GM12878 (cell line): ENCODE measurements at regions not wholly inside any gene's neighbourhood (a gene's known extent, or its start where the extent isn't known, plus 50 kb on each side); places are given as distances from the start of the nearest gene placed in this dataset.

Experiments
- ATAC-seq: fragments of 200-7000 bp; cut with Tn5 transposase; 3 replicates; pipeline ENCODE4 v1.9.1; 2020; ENCODE audit warnings: mild to moderate bottlenecking, moderate library complexity
- BruUV-seq: library from RNA; stranded (reverse); fragments of 400-500 nt; replicated peaks from 2 replicates; lab custom pipeline; 2021; lab: Mats Ljungman, UMichigan
- CTCF ChIA-PET: fragments of 300-600 bp; sonication (Branson Sonifier 250); formaldehyde crosslinking; extraction: SDS; loops from one replicate; lab custom pipeline; 2021; ENCODE audit warnings: inconsistent platforms; lab: Yijun Ruan, JAX
- POLR2A ChIA-PET: fragments of 350-600 bp; formaldehyde crosslinking; extraction: SDS; loops from one replicate; lab custom pipeline; 2021; ENCODE audit warnings: inconsistent platforms; lab: Charles Lee
- RAD21 ChIA-PET: fragments of 300-600 bp; sonication (Branson Sonifier 250); formaldehyde crosslinking; loops from one replicate; lab custom pipeline; 2023; ENCODE audit warnings: antibody characterized with exemption; ENCODE audit not compliant: unreplicated experiment; lab: Charles Lee
- SMC1A ChIA-PET: fragments of 300-600 bp; sonication (Branson Sonifier 250); formaldehyde crosslinking; loops from one replicate; lab custom pipeline; 2023; ENCODE audit not compliant: unreplicated experiment, uncharacterized antibody; lab: Charles Lee
- DNase-seq: peaks from one replicate; pipeline ENCODE4 v3.0.0-alpha.2; 2011; ENCODE audit warnings: low read depth, low spot score
- FAIRE-seq: peaks from 3 replicates; lab custom pipeline; 2011; peaks lifted over from hg19 to GRCh38; lab: Jason Lieb, UNC
- H2AFZ ChIP-seq: 2 replicates; pipeline ENCODE4 v1.6.0; 2011; ENCODE audit warnings: low read depth, low read length, control low read depth; ENCODE audit not compliant: control insufficient read depth
- H3K27ac ChIP-seq: 2 replicates; pipeline ENCODE4 v1.5.1; 2011; ENCODE audit warnings: control low read depth; ENCODE audit not compliant: control insufficient read depth, insufficient read depth
- H3K27me3 ChIP-seq, 2 experiments: replicated peaks in 1 of 2; 2 replicates each; pipeline versions ENCODE4 v1.6.0 to v1.6.1; 2011; ENCODE audit warnings: low read length in 1 of 2; ENCODE audit not compliant: control insufficient read depth in 2 of 2, insufficient read depth in 2 of 2
- H3K36me3 ChIP-seq, 2 experiments: 2 replicates each; pipeline ENCODE4 v1.5.1; 2011; ENCODE audit warnings: low read length in 1 of 2; ENCODE audit not compliant: control insufficient read depth in 2 of 2, insufficient read depth in 2 of 2
- H3K4me1 ChIP-seq: 2 replicates; pipeline ENCODE4 v1.6.1; 2011; ENCODE audit warnings: mild to moderate bottlenecking, low read length, moderate library complexity, mixed read lengths; ENCODE audit not compliant: control insufficient read depth, insufficient read depth
- H3K4me2 ChIP-seq: 2 replicates; pipeline ENCODE4 v1.6.0; 2011; ENCODE audit warnings: control low read depth; ENCODE audit not compliant: control insufficient read depth, insufficient read depth
- H3K4me3 ChIP-seq: fragments of 200-600 bp; sonication (generic); 2 replicates; pipeline ENCODE4 v1.5.1; 2016
- H3K79me2 ChIP-seq: 2 replicates; pipeline ENCODE4 v1.6.0; 2011; ENCODE audit warnings: low read length; ENCODE audit not compliant: control insufficient read depth, insufficient read depth
- H3K9ac ChIP-seq: 2 replicates; pipeline ENCODE4 v1.8.0; 2011; ENCODE audit warnings: low read length, control low read depth, mixed read lengths; ENCODE audit not compliant: control insufficient read depth, insufficient read depth
- H3K9me3 ChIP-seq: replicated peaks from 3 replicates; pipeline ENCODE4 v1.5.1; 2011; ENCODE audit warnings: mild to moderate bottlenecking, low read length; ENCODE audit not compliant: control insufficient read depth, insufficient read depth
- H4K20me1 ChIP-seq: 2 replicates; pipeline ENCODE4 v1.6.0; 2011; ENCODE audit not compliant: control insufficient read depth, insufficient read depth
- EGR1 ChIP-seq, 2 experiments: IDR thresholded peaks; 1 replicate in 1 of 2; 2 replicates in 1 of 2; pipeline ENCODE4 v1.6.1; 2011 to 2012; ENCODE audit warnings: low read depth in 2 of 2, low read length in 2 of 2, borderline replicate concordance in 1 of 2, mild to moderate bottlenecking in 1 of 2, moderate library complexity in 1 of 2
- IKZF1 ChIP-seq: fragments of 450-650 bp; conservative IDR thresholded peaks from 2 replicates; pipeline ENCODE4 v1.6.1; 2017; ENCODE audit warnings: antibody characterized with exemption, mild to moderate bottlenecking
- POLR2AphosphoS5 ChIP-seq: IDR thresholded peaks from 2 replicates; pipeline ENCODE4 v1.6.1; 2011; ENCODE audit warnings: mild to moderate bottlenecking, low read length, inconsistent platforms
- WGBS: methylation state at CpG from one replicate; pipeline ENCODE4 v1.1.6; 2016; ENCODE audit warnings: low lambda C conversion rate; ENCODE audit not compliant: insufficient replicate concordance, insufficient coverage; ENCODE audit errors: missing lambda C conversion rate; 5-methylcytosine and 5-hydroxymethylcytosine counted together
- in situ Hi-C: fragments of 300-500 bp; cut with MboI; formaldehyde crosslinking; loops from 9 replicates; pipeline ENCODE4 v1.14.3; 2018; ENCODE audit warnings: mixed read lengths
- intact Hi-C: fragments of 100-400 bp; cut with micrococcal nuclease; formaldehyde crosslinking; loops from one replicate; pipeline ENCODE4 v1.14.2; 2022; ENCODE audit not compliant: unreplicated experiment

GRCh38 chr6:170074435-170074834, 216.4 kb downstream of the DLL1 start:
- intact Hi-C loops = no loop called here
- Histone ChIP-seq H3K27ac (no peak overlapping the region), H3K9me3 (no peaks in the 10 kb centered on the region; the same call in 2 of the 3 replicates), H3K9ac (no peak overlapping the region), H3K4me2 (no peak overlapping the region), H4K20me1 (no peaks in the 10 kb centered on the region), H3K4me3 (no peak overlapping the region), H3K4me1 (no peaks in the 10 kb centered on the region), H3K79me2 (no peaks in the 10 kb centered on the region), H2AFZ (no peak overlapping the region), H3K36me3 (no peaks in the 10 kb centered on the region), H3K27me3 (no peaks in the 10 kb centered on the region)
- BruUV-seq = no TSS peak
- in situ Hi-C loops = no loop called here
- WGBS = 39% methylated on average over 6 of the region's 6 CpGs
- ChIA-PET RAD21 (no interaction called here), POLR2A (no interaction called here), CTCF (no interaction called here), SMC1A (no interaction called here)
- TF ChIP-seq IKZF1 (no peak), EGR1 (IDR thresholded peaks at IDR 0.05; ENCODE audit: borderline replicate concordance in 1 of 2, low read depth in 2 of 2, low read length in 2 of 2) (no peak)
- ATAC-seq (no peak), FAIRE-seq (no peak), DNase-seq (no peak)

- no peak for TF ChIP-seq POLR2AphosphoS5
- no peaks in the 10 kb centered on the region for H3K36me3 ChIP-seq
- no TSS peak for BruUV-seq
- SMC1A ChIA-PET = no interaction called here
- FAIRE-seq = no peak
- CTCF ChIA-PET = no interaction called here
- no peaks in the 10 kb centered on the region for H4K20me1 ChIP-seq
- no peaks in the 10 kb centered on the region for H3K4me1 ChIP-seq
- no peaks in the 10 kb centered on the region for H3K27me3 ChIP-seq
- no peaks in the 10 kb centered on the region; the same call in 2 of the 3 replicates for H3K9me3 ChIP-seq
- WGBS = 7% methylated on average over 13 of the region's 13 CpGs
- H2AFZ ChIP-seq = no peak overlapping the region
- no peak for ATAC-seq
- no peak overlapping the region for H3K4me3 ChIP-seq
- POLR2A ChIA-PET = no interaction called here
- H3K9ac ChIP-seq = no peak overlapping the region
- DNase-seq = no peak
- RAD21 ChIA-PET = no interaction called here
- no peak overlapping the region for H3K4me2 ChIP-seq
- H3K79me2 ChIP-seq = no peaks in the 10 kb centered on the region
- intact Hi-C loops (no loop called here), in situ Hi-C loops (no loop called here)
- no peak overlapping the region for H3K27ac ChIP-seq
These were observed 217.0 kb downstream of the DLL1 start for GRCh38 chr6:170073846-170074245.
